Activated CD4-positive, alpha-beta memory T cell treated with anti-CD3 and anti-CD28 coated beads for 36 hours (primary cell): ENCODE measurements at regions not wholly inside any gene's neighbourhood (a gene's known extent, or its start where the extent isn't known, plus 50 kb on each side); places are given as distances from the start of the nearest gene placed in this dataset.

Experiments used
- CTCF ChIA-PET: fragments of 350-600 bp; sonication (Branson Sonifier 250); formaldehyde crosslinking; loops from one replicate; lab custom pipeline; 2021; ENCODE audit warnings: antibody characterized with exemption, inconsistent platforms; lab: Charles Lee
- POLR2A ChIA-PET: fragments of 350-600 bp; sonication (Branson Sonifier 250); formaldehyde crosslinking; loops from one replicate; lab custom pipeline; 2021; ENCODE audit warnings: antibody characterized with exemption; lab: Charles Lee
- DNase-seq: peaks from one replicate; pipeline ENCODE4 v3.0.0-alpha.2; 2020
- H3K27ac Mint-ChIP-seq: one replicate; pipeline ENCODE4 v1.8.0; 2021; ENCODE audit warnings: mixed read lengths
- H3K27me3 Mint-ChIP-seq: one replicate; pipeline ENCODE4 v1.8.0; 2021; ENCODE audit warnings: mixed read lengths
- H3K36me3 Mint-ChIP-seq: one replicate; pipeline ENCODE4 v1.8.0; 2021; ENCODE audit warnings: mixed read lengths
- H3K4me1 Mint-ChIP-seq: one replicate; pipeline ENCODE4 v1.8.0; 2021; ENCODE audit warnings: low read depth, mixed read lengths
- H3K4me3 Mint-ChIP-seq: one replicate; pipeline ENCODE4 v1.8.0; 2021; ENCODE audit warnings: mild to moderate bottlenecking, mixed read lengths
- H3K9me3 Mint-ChIP-seq: one replicate; pipeline ENCODE4 v1.8.0; 2021; ENCODE audit warnings: mixed read lengths
- intact Hi-C: fragments of 100-400 bp; cut with micrococcal nuclease; formaldehyde crosslinking; loops from one replicate; pipeline ENCODE4 v1.15.1; 2023

GRCh38 chr20:22348010-22348409, 236.4 kb downstream of the FOXA2 start:
- H3K4me3 Mint-ChIP-seq: no peak overlapping the region
- no peaks in the 10 kb centered on the region for H3K9me3 Mint-ChIP-seq
- no peak for DNase-seq
- no peaks in the 10 kb centered on the region for H3K36me3 Mint-ChIP-seq
- intact Hi-C loops: no loop called here
- H3K27ac Mint-ChIP-seq: no peak overlapping the region
- peaks cover 1% of the 10 kb centered on the region for H3K27me3 Mint-ChIP-seq
- POLR2A ChIA-PET: no interaction called here
- no peaks in the 10 kb centered on the region for H3K4me1 Mint-ChIP-seq
- CTCF ChIA-PET: interaction anchor here (0.9 kb wide), 1 partner anchor 9 kb away, joined by 5 read pairs; no protein-coding TSS in a partner anchor

- ChIA-PET CTCF (no interaction called here), POLR2A (no interaction called here)
- no peaks in the 10 kb centered on the region for H3K36me3 Mint-ChIP-seq
- intact Hi-C loops: no loop called here
- H3K4me1 Mint-ChIP-seq: no peaks in the 10 kb centered on the region
- DNase-seq: no peak
- no peak overlapping the region for H3K27ac Mint-ChIP-seq
- no peak overlapping the region for H3K4me3 Mint-ChIP-seq
- peaks cover 1% of the 10 kb centered on the region for H3K27me3 Mint-ChIP-seq
- H3K9me3 Mint-ChIP-seq: no peaks in the 10 kb centered on the region
Measured at GRCh38 chr20:22346716-22347115, 237.7 kb downstream of the FOXA2 start.

GRCh38 chr20:22343612-22344011, 240.8 kb downstream of the FOXA2 start:
- POLR2A ChIA-PET: no interaction called here
- CTCF ChIA-PET: no interaction called here
- H3K27me3 Mint-ChIP-seq: peaks cover 1% of the 10 kb centered on the region
- H3K4me3 Mint-ChIP-seq: no peak overlapping the region
- H3K27ac Mint-ChIP-seq: no peak overlapping the region
- no peak for DNase-seq
- H3K9me3 Mint-ChIP-seq: no peaks in the 10 kb centered on the region
- peaks cover 2% of the 10 kb centered on the region for H3K4me1 Mint-ChIP-seq
- intact Hi-C loops: no loop called here
- H3K36me3 Mint-ChIP-seq: no peaks in the 10 kb centered on the region

DNA sequence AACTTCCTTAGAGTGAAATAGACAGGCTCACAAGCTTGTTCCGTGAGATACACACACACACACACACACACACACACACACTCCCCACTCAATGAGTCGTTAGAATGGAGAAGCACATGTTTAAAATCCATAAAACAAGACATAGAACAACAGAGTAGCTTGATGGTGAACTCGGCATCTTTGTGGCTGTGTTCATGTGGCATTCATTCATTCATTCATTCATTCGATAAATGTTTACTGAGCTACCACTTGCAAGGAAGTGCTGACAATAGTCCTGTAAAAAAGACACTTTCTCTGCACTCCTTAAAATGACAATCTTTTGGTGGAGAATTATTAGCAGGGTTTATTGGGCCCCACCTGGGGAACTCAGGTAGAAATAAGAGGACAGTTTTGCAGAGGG, 242.0 kb downstream of the FOXA2 start:
- peaks cover 2% of the 10 kb centered on the region for H3K4me1 Mint-ChIP-seq
- no peaks in the 10 kb centered on the region for H3K36me3 Mint-ChIP-seq
- ChIA-PET CTCF (interaction anchor here (0.9 kb wide), 1 partner anchor 11 kb away, joined by 3 read pairs; no protein-coding TSS in a partner anchor), POLR2A (no interaction called here)
- no peak overlapping the region for H3K27ac Mint-ChIP-seq
- intact Hi-C loops: no loop called here
- DNase-seq: no peak
- H3K9me3 Mint-ChIP-seq: no peaks in the 10 kb centered on the region
- H3K27me3 Mint-ChIP-seq: peaks cover 1% of the 10 kb centered on the region
- H3K4me3 Mint-ChIP-seq: no peak overlapping the region

DNA sequence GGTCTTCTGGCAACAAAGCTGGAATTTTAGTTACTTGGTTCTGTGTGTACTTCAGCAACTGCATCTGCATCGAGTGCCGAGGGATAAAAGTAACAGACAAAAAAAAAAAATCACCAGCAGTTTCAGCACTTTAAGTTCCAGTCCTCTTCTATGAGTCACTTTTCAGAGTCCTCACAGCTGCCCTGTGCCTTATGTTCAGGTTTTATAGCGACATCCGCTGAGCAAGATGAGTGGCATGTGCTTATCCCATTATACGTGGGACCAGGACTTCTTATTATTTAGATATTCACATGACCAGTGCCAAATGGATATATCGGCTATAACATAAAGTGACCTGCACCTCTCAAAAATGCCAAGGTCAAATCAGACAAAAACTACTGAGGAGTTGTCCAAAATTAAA, 242.9 kb downstream of the FOXA2 start:
- ChIA-PET POLR2A (no interaction called here), CTCF (interaction anchor here (0.9 to 4.3 kb wide), 2 partner anchors 10 to 343 kb away, joined by 3 to 28 read pairs; no protein-coding TSS in a partner anchor)
- Mint-ChIP-seq H3K9me3 (no peaks in the 10 kb centered on the region), H3K27ac (no peak overlapping the region), H3K27me3 (peaks cover under 1% of the 10 kb centered on the region), H3K4me3 (no peak overlapping the region), H3K36me3 (no peaks in the 10 kb centered on the region), H3K4me1 (peaks cover 2% of the 10 kb centered on the region)
- intact Hi-C loops: loop anchor here (2.0 kb wide), 1 partner anchor 245 kb away; no protein-coding TSS in a partner anchor
- no peak for DNase-seq

GRCh38 chr20:22339946-22340345, 244.4 kb downstream of the FOXA2 start:
- Mint-ChIP-seq H3K4me1 (peaks cover 2% of the 10 kb centered on the region), H3K9me3 (no peaks in the 10 kb centered on the region), H3K27ac (no peak overlapping the region), H3K27me3 (no peaks in the 10 kb centered on the region), H3K4me3 (no peak overlapping the region), H3K36me3 (no peaks in the 10 kb centered on the region)
- no peak for DNase-seq
- intact Hi-C loops: loop anchor here (2.0 to 10.0 kb wide), 3 partner anchors 247 to 1005 kb away; no protein-coding TSS in a partner anchor
- ChIA-PET POLR2A (no interaction called here), CTCF (interaction anchor here (1.4 to 4.3 kb wide), 5 partner anchors 8 to 352 kb away, joined by 4 to 28 read pairs (median 5); no protein-coding TSS in a partner anchor)

GRCh38 chr20:22339091-22339881, 245.1 kb downstream of the FOXA2 start:
- intact Hi-C loops: loop anchor here (2.0 to 10.0 kb wide), 2 partner anchors 346 to 1006 kb away; no protein-coding TSS in a partner anchor
- H3K36me3 Mint-ChIP-seq: no peaks in the 10 kb centered on the region
- peaks cover 2% of the 10 kb centered on the region for H3K4me1 Mint-ChIP-seq
- CTCF ChIA-PET: interaction anchor here (0.7 to 4.3 kb wide), 9 partner anchors 8 to 1448 kb away, joined by 3 to 28 read pairs (median 5); no protein-coding TSS in a partner anchor
- H3K27ac Mint-ChIP-seq: no peak overlapping the region
- no peaks in the 10 kb centered on the region for H3K27me3 Mint-ChIP-seq
- H3K4me3 Mint-ChIP-seq: no peak overlapping the region
- POLR2A ChIA-PET: no interaction called here
- peak; percentile 25 for DNase-seq
- H3K9me3 Mint-ChIP-seq: no peaks in the 10 kb centered on the region

DNA sequence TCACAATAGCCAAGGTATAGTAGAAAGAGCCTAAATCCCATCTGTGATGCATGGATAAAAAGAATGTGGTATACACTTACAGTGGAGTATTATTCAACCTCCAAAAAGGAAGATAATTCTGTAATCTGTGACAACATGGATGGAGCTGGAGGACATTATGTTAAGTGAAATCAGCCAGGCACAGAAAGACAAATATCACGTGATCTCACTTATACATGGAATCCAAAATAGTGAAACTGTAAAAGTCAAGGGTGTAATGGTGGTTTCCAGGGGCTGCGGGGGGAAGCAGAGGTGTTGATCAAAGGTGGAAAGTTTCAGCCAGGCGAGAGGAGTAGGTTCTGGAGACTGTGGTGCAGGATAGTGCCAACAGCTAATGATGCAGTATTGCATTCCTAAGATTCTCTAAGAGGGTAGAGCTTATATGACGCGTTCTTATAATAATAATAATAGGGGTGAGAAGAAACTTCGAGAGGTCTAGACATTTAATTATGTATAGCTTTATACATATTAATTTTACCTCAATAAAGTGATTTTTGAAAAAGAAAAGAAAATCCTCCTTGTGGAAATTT, 246.1 kb downstream of the FOXA2 start:
- DNase-seq: no peak
- H3K27me3 Mint-ChIP-seq: no peaks in the 10 kb centered on the region
- H3K27ac Mint-ChIP-seq: no peak overlapping the region
- H3K36me3 Mint-ChIP-seq: no peaks in the 10 kb centered on the region
- H3K9me3 Mint-ChIP-seq: no peaks in the 10 kb centered on the region
- CTCF ChIA-PET: interaction anchor here (0.7 to 4.3 kb wide), 9 partner anchors 9 to 1447 kb away, joined by 3 to 28 read pairs (median 5); no protein-coding TSS in a partner anchor
- H3K4me1 Mint-ChIP-seq: peaks cover 2% of the 10 kb centered on the region
- H3K4me3 Mint-ChIP-seq: no peak overlapping the region
- POLR2A ChIA-PET: no interaction called here
- intact Hi-C loops: loop anchor here (2.0 to 10.0 kb wide), 2 partner anchors 347 to 1007 kb away; no protein-coding TSS in a partner anchor

DNA sequence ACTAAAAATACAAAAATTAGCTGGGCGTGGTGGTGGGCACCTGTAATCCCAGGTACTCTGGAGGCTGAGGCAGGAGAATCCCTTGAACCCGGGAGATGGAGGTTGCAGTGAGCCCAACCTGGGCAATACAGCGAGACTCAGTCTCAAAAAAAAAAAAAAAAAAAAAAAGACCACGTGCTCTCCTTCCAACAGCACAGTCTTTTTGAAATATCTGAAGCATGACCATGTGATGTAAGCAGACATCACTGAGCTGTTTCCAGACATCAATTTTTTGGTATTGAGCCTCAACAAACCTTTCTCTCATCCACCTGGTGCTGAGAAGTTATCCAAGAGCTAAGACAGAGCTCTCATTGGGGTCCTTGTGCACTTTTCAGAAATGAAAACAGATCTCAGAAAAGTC, 249.2 kb downstream of the FOXA2 start:
- ChIA-PET CTCF (interaction anchor here (0.8 to 2.1 kb wide), 2 partner anchors 19 to 348 kb away, joined by 3 to 8 read pairs; no protein-coding TSS in a partner anchor), POLR2A (no interaction called here)
- intact Hi-C loops: loop anchor here (10.0 kb wide), 1 partner anchor 1010 kb away; no protein-coding TSS in a partner anchor

GRCh38 chr20:22333885-22334545, 250.4 kb downstream of the FOXA2 start:
- DNase-seq: peak; percentile 40
- Mint-ChIP-seq H3K9me3 (no peaks in the 10 kb centered on the region), H3K4me3 (no peak overlapping the region), H3K27me3 (no peaks in the 10 kb centered on the region), H3K36me3 (no peaks in the 10 kb centered on the region), H3K4me1 (no peaks in the 10 kb centered on the region), H3K27ac (no peak overlapping the region)
- ChIA-PET CTCF (no interaction called here), POLR2A (no interaction called here)
- intact Hi-C loops: loop anchor here (10.0 kb wide), 1 partner anchor 1011 kb away; no protein-coding TSS in a partner anchor

More for the DNA sequence above, 249.2 kb downstream of the FOXA2 start:
- Mint-ChIP-seq H3K27me3 (no peaks in the 10 kb centered on the region), H3K36me3 (no peaks in the 10 kb centered on the region), H3K4me1 (peaks cover 2% of the 10 kb centered on the region), H3K9me3 (no peaks in the 10 kb centered on the region), H3K27ac (no peak overlapping the region), H3K4me3 (no peak overlapping the region)
- no peak for DNase-seq

GRCh38 chr20:22324505-22324904, 259.9 kb downstream of the FOXA2 start:
- Mint-ChIP-seq H3K9me3 (no peaks in the 10 kb centered on the region), H3K36me3 (no peaks in the 10 kb centered on the region), H3K4me1 (no peaks in the 10 kb centered on the region), H3K4me3 (no peak overlapping the region), H3K27me3 (no peaks in the 10 kb centered on the region), H3K27ac (no peak overlapping the region)
- DNase-seq: no peak
- ChIA-PET POLR2A (no interaction called here), CTCF (no interaction called here)
- intact Hi-C loops: no loop called here

GRCh38 chr20:22322513-22322912, 261.9 kb downstream of the FOXA2 start:
- no peaks in the 10 kb centered on the region for H3K4me1 Mint-ChIP-seq
- no peak overlapping the region for H3K4me3 Mint-ChIP-seq
- DNase-seq: no peak

More at GRCh38 chr20:22322513-22322912, 261.9 kb downstream of the FOXA2 start:
- Mint-ChIP-seq H3K9me3 (peaks cover 2% of the 10 kb centered on the region), H3K27me3 (no peaks in the 10 kb centered on the region), H3K36me3 (no peaks in the 10 kb centered on the region), H3K27ac (no peak overlapping the region)
- CTCF ChIA-PET: no interaction called here
- intact Hi-C loops: no loop called here
- POLR2A ChIA-PET: no interaction called here
